H1 (cell line): ENCODE measurements at regions not wholly inside any gene's neighbourhood (a gene's known extent, or its start where the extent isn't known, plus 50 kb on each side); places are given as distances from the start of the nearest gene placed in this dataset.

Experiments
- CTCF ChIA-PET: fragments of 300-600 bp; sonication (Branson Sonifier 250); formaldehyde crosslinking; loops from one replicate; lab custom pipeline; 2021; ENCODE audit not compliant: partially characterized antibody; lab: Charles Lee
- POLR2A ChIA-PET: fragments of 300-600 bp; sonication (Branson Sonifier 250); formaldehyde crosslinking; loops from one replicate; lab custom pipeline; 2021; ENCODE audit warnings: inconsistent platforms; ENCODE audit not compliant: partially characterized antibody; lab: Charles Lee
- DNase-seq, 2 experiments: peaks; one replicate each; pipeline versions ENCODE4 v3.0.0 to v3.0.0-alpha.2; 2010 to 2022; ENCODE audit warnings: low spot score in 2 of 2, low read depth in 1 of 2, mixed read lengths in 1 of 2
- FAIRE-seq: peaks from 2 replicates; lab custom pipeline; 2011; peaks lifted over from hg19 to GRCh38; lab: Jason Lieb, UNC
- H2AFZ ChIP-seq: 2 replicates; pipeline ENCODE4 v1.8.1; 2012; ENCODE audit warnings: low read length, inconsistent platforms
- H2AK5ac ChIP-seq: 2 replicates; pipeline ENCODE4 v1.6.1; 2013; ENCODE audit warnings: low read depth, low read length
- H2BK120ac ChIP-seq: replicated peaks from 2 replicates; pipeline ENCODE3; 2013; ENCODE audit warnings: low read depth, low read length, inconsistent platforms
- H2BK12ac ChIP-seq: 2 replicates; pipeline ENCODE4 v1.6.1; 2013; ENCODE audit warnings: low read depth, low read length
- H2BK15ac ChIP-seq: 2 replicates; pipeline ENCODE4 v1.6.1; 2013; ENCODE audit warnings: low read length
- H2BK20ac ChIP-seq: 2 replicates; pipeline ENCODE4 v1.6.1; 2013; ENCODE audit warnings: low read length
- H2BK5ac ChIP-seq: 2 replicates; pipeline ENCODE4 v1.6.1; 2013; ENCODE audit warnings: low read depth, low read length
- H3K14ac ChIP-seq: 2 replicates; pipeline ENCODE4 v1.6.1; 2013; ENCODE audit warnings: inconsistent platforms; ENCODE audit not compliant: insufficient read length
- H3K18ac ChIP-seq: 2 replicates; pipeline ENCODE4 v1.6.1; 2013; ENCODE audit warnings: low read length; ENCODE audit errors: extremely low read depth
- H3K23ac ChIP-seq: 2 replicates; pipeline ENCODE4 v1.6.1; 2013; ENCODE audit warnings: inconsistent platforms; ENCODE audit not compliant: insufficient read length
- H3K23me2 ChIP-seq: 2 replicates; pipeline ENCODE4 v1.6.1; 2013; ENCODE audit warnings: low read depth, low read length
- H3K27ac ChIP-seq: 2 replicates; pipeline ENCODE4 v1.6.1; 2011; ENCODE audit warnings: low read depth, low read length, inconsistent platforms
- H3K27me3 ChIP-seq, 4 experiments: replicated peaks in 1 of 4; 1 replicate in 1 of 4; 2 replicates in 3 of 4; pipeline versions ENCODE4 v1.6.1 to v1.8.1; 2011 to 2013; ENCODE audit warnings: low read length in 3 of 4, mild to moderate bottlenecking in 3 of 4, inconsistent platforms in 2 of 4, mixed read lengths in 2 of 4, moderate library complexity in 1 of 4; ENCODE audit not compliant: control insufficient read depth in 3 of 4, insufficient read depth in 3 of 4; ENCODE audit errors: extremely low read depth in 1 of 4
- H3K36me3 ChIP-seq, 4 experiments: 2 replicates each; pipeline versions ENCODE4 v1.6.1 to v1.8.1; 2011 to 2013; ENCODE audit warnings: mild to moderate bottlenecking in 4 of 4, low read length in 3 of 4, moderate library complexity in 2 of 4, control low read depth in 1 of 4, inconsistent platforms in 1 of 4; ENCODE audit not compliant: insufficient read depth in 4 of 4, control insufficient read depth in 2 of 4
- H3K4ac ChIP-seq: replicated peaks from 2 replicates; pipeline ENCODE3; 2013; ENCODE audit warnings: low read length, low read depth, mixed read lengths, inconsistent platforms; ENCODE audit not compliant: insufficient read length
- H3K4me1 ChIP-seq, 4 experiments: replicated peaks in 1 of 4; 1 replicate in 1 of 4; 2 replicates in 3 of 4; pipeline versions ENCODE4 v1.6.1 to v1.8.1; 2011 to 2013; ENCODE audit warnings: low read length in 3 of 4, inconsistent platforms in 2 of 4, mixed read lengths in 1 of 4; ENCODE audit not compliant: insufficient read depth in 4 of 4, control insufficient read depth in 3 of 4
- H3K4me2 ChIP-seq, 2 experiments: 2 replicates each; pipeline versions ENCODE4 v1.6.1 to v1.8.1; 2011 to 2013; ENCODE audit warnings: low read depth in 2 of 2, low read length in 2 of 2, control low read depth in 1 of 2, inconsistent platforms in 1 of 2, mild to moderate bottlenecking in 1 of 2; ENCODE audit not compliant: insufficient read depth in 1 of 2
- H3K4me3 ChIP-seq, 4 experiments: fragments of 200-600, 300-600 bp in 1 of 4; sonication (generic), shearing (Covaris generic), sonication (Bioruptor Twin) in 1 of 4; 2 replicates each; pipeline versions ENCODE4 v1.5.1 to v1.8.1; 2011 to 2016; ENCODE audit warnings: low read length in 4 of 4, low read depth in 3 of 4, control low read depth in 2 of 4, inconsistent platforms in 2 of 4, mild to moderate bottlenecking in 2 of 4, mixed read lengths in 1 of 4, moderate library complexity in 1 of 4; ENCODE audit not compliant: insufficient read depth in 2 of 4; ENCODE audit errors: extremely low read depth in 1 of 4
- H3K56ac ChIP-seq: replicated peaks from 2 replicates; pipeline ENCODE3; 2013; ENCODE audit warnings: low read depth, mild to moderate bottlenecking, mixed read lengths, low read length, inconsistent platforms; ENCODE audit not compliant: insufficient read length
- H3K79me1 ChIP-seq: 2 replicates; pipeline ENCODE4 v1.6.1; 2013; ENCODE audit warnings: low read depth, low read length, control low read depth
- H3K79me2 ChIP-seq, 2 experiments: 2 replicates each; pipeline versions ENCODE4 v1.6.1 to v1.8.1; 2012 to 2013; ENCODE audit warnings: low read length in 2 of 2, mild to moderate bottlenecking in 2 of 2, inconsistent platforms in 1 of 2; ENCODE audit not compliant: insufficient read depth in 2 of 2, control insufficient read depth in 1 of 2
- H3K9ac ChIP-seq, 4 experiments: replicated peaks in 1 of 4; 1 replicate in 1 of 4; 2 replicates in 3 of 4; pipeline versions ENCODE4 v1.6.1 to v1.8.1; 2011 to 2013; ENCODE audit warnings: low read depth in 3 of 4, low read length in 3 of 4, control low read depth in 2 of 4, mild to moderate bottlenecking in 2 of 4, moderate library complexity in 2 of 4, inconsistent platforms in 1 of 4; ENCODE audit errors: extremely low read depth in 1 of 4
- H3K9me3 ChIP-seq, 2 experiments: 2 replicates each; pipeline versions ENCODE4 v1.6.1 to v1.8.1; 2012 to 2013; ENCODE audit warnings: mild to moderate bottlenecking in 2 of 2, moderate library complexity in 2 of 2, control low read depth in 1 of 2, inconsistent platforms in 1 of 2, low read depth in 1 of 2, low read length in 1 of 2, mixed read lengths in 1 of 2; ENCODE audit not compliant: insufficient read depth in 2 of 2
- H4K20me1 ChIP-seq, 2 experiments: replicated peaks in 1 of 2; 2 replicates each; pipeline versions ENCODE3 to v1.8.1; 2011 to 2013; ENCODE audit warnings: inconsistent platforms in 2 of 2, low read length in 2 of 2, mild to moderate bottlenecking in 1 of 2; ENCODE audit not compliant: insufficient read depth in 2 of 2, control insufficient read depth in 1 of 2
- H4K5ac ChIP-seq: 2 replicates; pipeline ENCODE4 v1.6.1; 2013; ENCODE audit warnings: low read length, low read depth, mixed read lengths, inconsistent platforms; ENCODE audit not compliant: insufficient read length
- H4K8ac ChIP-seq: 2 replicates; pipeline ENCODE4 v1.8.0; 2013; ENCODE audit warnings: mild to moderate bottlenecking, moderate library complexity, low read length, inconsistent platforms; ENCODE audit not compliant: insufficient read depth; ENCODE audit errors: extremely low read depth
- H4K91ac ChIP-seq: replicated peaks from 2 replicates; pipeline ENCODE3; 2013; ENCODE audit warnings: low read length, mixed read lengths, inconsistent platforms; ENCODE audit not compliant: insufficient read length
- PHF8 ChIP-seq: fragments of 200-600 bp; sonication (generic); conservative IDR thresholded peaks from 2 replicates; pipeline ENCODE4 v1.7.1; 2012; ENCODE audit warnings: low read depth, mild to moderate bottlenecking, inconsistent platforms, low read length, moderate library complexity
- RAD21 ChIP-seq, 2 experiments: IDR thresholded peaks in 1 of 2; conservative IDR thresholded peaks in 1 of 2; 2 replicates each; pipeline ENCODE4 v1.6.1; 2011; ENCODE audit warnings: low read depth in 2 of 2, low read length in 2 of 2, improper control_type of control experiment in 1 of 2, inconsistent platforms in 1 of 2, mild to moderate bottlenecking in 1 of 2, moderate library complexity in 1 of 2
- WGBS, 2 experiments: shearing (Covaris generic) in 1 of 2; methylation state at CpG; one replicate each; pipeline versions ENCODE4 v1.1.6 to v1.1.7; 2013 to 2015; ENCODE audit warnings: low lambda C conversion rate in 2 of 2, mixed read lengths in 2 of 2, inconsistent platforms in 1 of 2, low coverage in 1 of 2, missing lambda C conversion rate in 1 of 2; ENCODE audit not compliant: insufficient replicate concordance in 2 of 2, insufficient coverage in 1 of 2, insufficient read length in 1 of 2; ENCODE audit errors: extremely low coverage in 1 of 2, missing lambda C conversion rate in 1 of 2; 5-methylcytosine and 5-hydroxymethylcytosine counted together

DNA sequence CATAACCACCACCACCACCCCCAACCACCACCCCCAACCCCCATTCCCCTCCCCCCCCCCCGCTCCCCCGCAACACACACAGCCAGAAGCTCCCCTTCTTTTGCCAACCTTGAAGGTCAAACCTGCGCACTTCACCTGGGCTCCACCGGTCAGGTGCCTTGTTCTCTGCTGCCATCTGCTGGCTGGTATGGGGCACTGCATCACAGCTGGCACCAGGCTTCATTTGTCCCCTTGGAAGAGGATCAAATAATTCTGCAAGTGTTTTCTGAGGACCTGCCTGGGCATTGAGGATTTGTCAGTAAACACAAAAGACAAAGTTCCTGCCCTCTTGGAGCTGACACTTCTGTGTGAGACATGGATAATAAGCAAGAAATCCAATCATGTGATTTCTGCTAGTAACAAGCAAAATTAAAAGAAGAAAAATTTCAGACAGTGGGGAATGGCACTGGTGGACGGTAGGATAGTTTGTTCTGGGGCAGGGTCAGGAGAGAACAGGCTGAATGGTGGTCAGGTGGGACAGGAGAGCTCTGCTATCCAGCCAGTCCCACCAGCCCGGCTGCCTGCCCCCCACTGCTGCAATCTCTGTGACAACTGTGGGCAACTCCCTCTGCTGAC lies 55.6 kb upstream of the LMX1B start:
- peak; percentile 85 for FAIRE-seq
- Histone ChIP-seq H3K36me3 (no peaks in the 10 kb centered on the region), H3K4me3 (no peak overlapping the region), H3K14ac (no peak overlapping the region), H2BK20ac (no peak overlapping the region), H3K9ac (no peak overlapping the region), H4K8ac (no peak overlapping the region), H3K23ac (no peak overlapping the region), H2AK5ac (no peak overlapping the region), H4K5ac (no peak overlapping the region), H2BK120ac (no peak overlapping the region), H3K27me3 (no peaks in the 10 kb centered on the region; a peak in 1 of 7 replicates), H3K79me2 (no peaks in the 10 kb centered on the region), H3K4me1 (peaks cover 0 to 2% (median 0%) of the 10 kb centered on the region in 4 experiments; a peak in 2 of 7 replicates), H3K27ac (no peak overlapping the region), H3K79me1 (no peaks in the 10 kb centered on the region), H3K56ac (no peak overlapping the region), H3K9me3 (no peaks in the 10 kb centered on the region), H4K91ac (no peak overlapping the region), H3K23me2 (no peaks in the 10 kb centered on the region), H4K20me1 (no peaks in the 10 kb centered on the region), H2BK15ac (no peak overlapping the region), H3K18ac (no peak overlapping the region; the same call in 1 of the 2 replicates), H2BK12ac (peak overlapping the region; percentile 39; the same call in 1 of the 2 replicates), H2AFZ (no peak overlapping the region), H3K4ac (no peak overlapping the region), H3K4me2 (no peak overlapping the region), H2BK5ac (no peak overlapping the region)
- ChIA-PET POLR2A (no interaction called here), CTCF (interaction anchor here (0.5 to 12.5 kb wide), 35 partner anchors 10 to 1728 kb away, joined by 3 to 343 read pairs (median 4); no protein-coding TSS in a partner anchor)
- WGBS, 2 experiments, result 35% methylated on average over 5 of the region's 6 CpGs; no CpG with 5 or more reads in 1 of the 2 experiments
- DNase-seq, result peak; percentile 29 to 93
- TF ChIP-seq RAD21 (IDR thresholded peaks at IDR 0.05 in 1 of 2, conservative IDR thresholded peaks at IDR 0.05 in 1 of 2; ENCODE audit: low read depth in 2 of 2, low read length in 2 of 2) (peak; percentile 96 to 98), PHF8 (no peak)
